ENCODE measurements at regions not wholly inside any gene's neighbourhood (a gene's known extent, or its start where the extent isn't known, plus 50 kb on each side); places are given as distances from the start of the nearest gene placed in this dataset.
A peak's percentile ranks its signal among the peaks of the same experiment; 100 is the strongest.

DNA sequence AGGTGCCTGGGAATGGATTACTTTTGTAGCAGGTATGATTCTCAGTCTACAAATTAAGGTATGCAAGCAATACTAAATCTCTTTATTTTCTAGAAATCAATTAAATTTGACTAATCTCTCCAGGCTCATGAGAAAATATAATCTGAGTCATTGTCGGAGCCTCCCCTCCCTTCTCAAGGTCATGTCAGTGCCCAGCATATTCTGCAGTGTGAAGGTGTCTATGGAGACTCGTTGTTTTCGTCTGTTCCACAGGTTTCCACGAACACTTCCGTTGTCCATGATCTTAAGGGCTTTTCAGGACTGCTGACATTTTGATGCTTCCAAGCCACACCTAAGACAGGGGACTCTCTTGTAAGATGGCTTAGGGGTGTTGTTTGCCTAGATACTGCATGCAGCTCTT is 56.6 kb upstream of the SCOC start:
- no peak for DNase-seq

DNA sequence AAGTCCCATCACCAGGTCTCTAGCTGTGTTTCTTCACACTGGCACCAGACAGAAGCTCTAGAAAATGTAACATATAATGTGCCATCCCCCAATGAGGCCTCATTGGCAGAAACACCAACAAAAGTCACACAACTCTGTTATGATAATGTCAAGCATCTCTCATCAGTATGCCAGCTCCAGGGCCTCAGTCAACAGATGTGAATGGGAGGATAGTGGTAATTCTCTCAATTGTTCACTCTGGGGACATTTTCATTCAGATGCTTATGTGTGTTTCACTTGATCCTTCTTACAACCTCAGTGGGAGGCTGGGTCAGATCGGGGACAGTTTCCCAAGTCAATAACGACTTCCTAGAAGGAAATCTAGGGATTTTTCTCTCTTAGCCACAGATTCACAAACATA is 57.5 kb upstream of the SCOC start:
- no peak for DNase-seq

DNA sequence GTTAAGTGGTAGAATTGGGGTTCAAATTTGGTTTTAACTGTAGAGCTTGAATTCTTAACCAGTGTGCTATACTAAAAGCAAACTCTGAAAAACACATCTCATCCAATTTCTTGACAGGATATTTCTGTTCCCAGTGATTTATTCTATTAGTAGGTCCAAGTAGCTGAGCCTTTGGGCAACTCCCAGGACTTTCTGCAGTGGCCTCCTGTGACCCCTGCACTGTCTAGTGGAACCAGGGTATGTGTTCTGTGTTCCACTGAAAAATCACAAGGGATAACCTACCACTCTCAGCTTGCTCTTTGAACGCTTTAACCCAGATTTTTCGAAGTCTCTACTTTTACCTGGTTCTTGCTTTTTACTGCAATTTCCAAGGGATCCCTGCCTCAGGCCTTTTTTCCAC is 58.0 kb upstream of the SCOC start:
- DNase-seq: no peak

DNA sequence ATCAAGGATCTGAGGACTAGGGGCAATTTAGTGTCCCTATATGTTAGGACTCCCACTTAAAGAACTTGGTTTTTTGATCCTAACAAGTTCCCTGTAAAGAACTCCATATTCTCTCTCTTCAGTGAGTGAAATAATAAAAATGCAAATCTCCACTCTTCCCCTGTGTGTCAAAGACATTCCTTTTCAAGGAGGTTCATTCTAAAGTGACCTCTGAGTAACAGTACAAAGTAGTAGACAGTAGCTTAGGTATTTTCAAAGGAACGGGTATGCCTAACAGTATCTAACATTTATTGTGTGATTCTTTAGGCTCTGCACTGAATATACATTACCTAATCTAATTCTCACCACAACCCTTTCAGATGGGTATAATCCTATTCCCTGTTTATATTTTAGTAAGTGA is 58.4 kb upstream of the SCOC start:
- no peak for DNase-seq

DNA sequence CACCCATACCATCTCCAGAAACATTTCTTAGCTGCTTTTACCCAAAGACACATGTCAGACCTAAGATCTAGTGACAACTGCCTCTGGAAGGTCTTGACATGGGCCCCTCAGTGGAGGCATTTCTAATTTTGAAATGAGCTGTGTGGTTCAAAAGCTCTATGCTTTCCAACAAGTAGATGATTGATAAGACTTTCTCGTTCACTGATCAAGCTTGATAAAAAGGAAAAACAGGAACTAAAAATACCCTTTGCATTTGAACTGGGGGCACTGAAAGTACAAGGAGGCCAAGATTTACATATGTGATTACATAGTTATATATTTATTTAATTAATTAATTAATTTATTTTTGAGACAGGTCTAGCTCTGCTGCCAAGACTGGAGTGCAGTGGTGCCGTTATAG is 61.3 kb upstream of the SCOC start:
- no peak for DNase-seq

DNA sequence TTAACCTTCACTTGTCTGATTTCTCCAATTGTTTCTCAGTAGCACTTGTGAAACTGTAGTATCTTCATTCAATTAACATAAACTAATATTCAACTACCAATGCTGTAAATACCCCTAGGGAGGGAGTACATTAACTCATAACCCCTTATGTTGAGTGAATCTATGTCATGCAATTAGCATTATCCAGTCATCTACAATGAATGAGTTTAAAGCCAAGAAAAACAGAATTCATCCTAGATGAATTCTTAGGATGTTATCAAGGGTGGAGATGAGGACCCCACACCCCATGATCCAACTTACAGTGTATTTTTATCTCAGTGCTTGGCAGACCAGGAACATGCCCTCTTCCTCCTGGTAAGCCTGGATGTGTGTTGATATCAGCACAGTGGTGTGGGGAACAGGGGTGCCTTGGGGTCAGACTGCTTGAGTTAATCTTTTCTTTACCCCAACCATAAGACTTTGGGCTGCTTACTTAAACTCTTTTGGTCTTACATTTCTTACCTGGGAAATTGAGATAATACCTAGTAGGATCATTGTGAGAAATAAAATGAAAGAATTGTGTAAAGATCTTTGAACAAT is 62.1 kb upstream of the SCOC start:
- no peak for DNase-seq

DNA sequence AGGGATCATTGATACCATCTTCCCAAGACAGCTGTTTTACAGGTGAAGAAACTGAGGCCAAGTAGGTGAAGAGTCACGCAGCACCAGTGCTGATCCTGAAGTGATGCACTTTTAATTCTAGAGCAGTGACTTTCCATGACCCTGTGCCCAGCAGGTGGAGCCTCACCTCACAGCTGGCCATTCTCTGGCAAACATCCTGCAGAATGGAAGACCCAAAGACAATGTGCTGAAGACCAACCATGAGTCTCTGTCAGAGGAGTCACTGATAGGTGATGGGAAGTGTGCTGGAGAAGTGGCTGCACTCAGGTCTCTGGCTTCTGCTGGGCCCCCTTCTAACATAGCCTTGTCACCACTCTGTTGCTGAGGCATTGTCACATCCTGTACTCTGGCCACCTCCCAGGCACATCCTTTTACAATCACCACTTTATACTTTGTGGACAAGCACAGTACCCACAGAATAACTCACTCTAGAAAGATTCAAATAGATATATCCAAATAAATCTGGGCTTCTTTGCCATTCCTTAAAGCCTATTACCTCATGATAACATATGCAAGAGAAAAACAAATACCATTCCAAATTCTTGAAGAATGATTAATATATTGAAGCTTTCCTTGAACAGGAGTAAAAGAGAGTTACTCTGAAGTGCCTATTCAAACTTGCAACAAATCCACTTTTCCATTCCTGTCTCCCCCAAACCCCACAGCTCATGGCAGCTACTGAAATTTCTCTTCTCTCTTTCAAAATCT is 64.1 kb upstream of the SCOC start:
- no peak for DNase-seq

DNA sequence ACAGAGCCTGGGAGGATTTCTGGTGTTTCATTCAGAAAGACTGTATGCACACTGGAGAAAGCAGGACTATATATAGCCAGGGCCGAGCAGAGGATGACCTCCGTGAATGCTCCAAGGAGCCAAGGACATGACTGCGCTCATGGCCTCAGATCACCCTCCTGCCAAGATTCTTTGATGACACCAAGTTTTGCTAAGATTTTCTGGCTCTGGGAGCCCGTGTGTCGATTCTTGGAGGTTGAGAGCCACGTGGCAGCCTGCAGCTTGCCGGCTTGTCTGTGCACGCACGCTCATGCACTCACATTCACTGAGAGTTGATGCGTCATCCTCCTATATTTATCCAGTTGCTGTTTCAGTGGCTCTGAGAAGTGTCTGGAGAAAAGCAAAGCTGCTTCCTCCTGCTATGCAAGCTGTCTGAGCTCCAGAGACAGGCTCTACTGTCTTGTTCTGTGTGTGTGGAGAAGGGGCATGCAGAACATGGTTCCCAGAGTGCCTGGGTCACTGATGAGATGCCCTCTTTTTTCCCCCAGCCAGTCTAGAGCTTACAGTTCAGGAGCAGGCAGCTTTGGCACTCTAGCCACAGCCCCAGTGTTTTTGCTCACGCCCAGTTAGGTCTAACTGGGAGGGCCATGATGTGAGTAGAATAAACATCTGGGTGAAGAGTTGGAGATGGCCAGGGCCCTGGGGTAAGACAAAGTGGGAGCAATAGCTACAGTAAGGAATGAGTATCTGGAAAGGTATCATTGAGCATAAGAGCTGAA is 64.9 kb upstream of the SCOC start:
- DNase-seq: no peak

DNA sequence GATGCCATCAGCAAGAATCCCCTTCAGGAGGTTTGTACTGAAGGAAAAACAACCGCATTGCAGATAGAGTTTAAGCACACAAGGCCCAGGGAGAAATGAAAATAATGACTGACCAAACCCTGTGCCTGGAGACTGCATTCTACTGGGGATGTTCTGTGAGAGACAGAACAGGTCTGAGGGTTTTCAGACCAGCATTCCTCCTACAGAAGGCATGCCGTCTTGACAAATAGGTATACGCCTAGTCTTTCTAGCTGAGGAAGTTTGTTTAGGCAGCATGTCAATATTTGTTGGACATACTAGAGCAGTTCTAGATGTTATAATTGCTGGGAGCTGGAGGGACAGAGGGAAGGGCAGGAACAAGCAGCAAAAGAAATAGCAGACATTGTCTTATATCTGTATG is 68.4 kb upstream of the SCOC start:
- no peak for DNase-seq

DNA sequence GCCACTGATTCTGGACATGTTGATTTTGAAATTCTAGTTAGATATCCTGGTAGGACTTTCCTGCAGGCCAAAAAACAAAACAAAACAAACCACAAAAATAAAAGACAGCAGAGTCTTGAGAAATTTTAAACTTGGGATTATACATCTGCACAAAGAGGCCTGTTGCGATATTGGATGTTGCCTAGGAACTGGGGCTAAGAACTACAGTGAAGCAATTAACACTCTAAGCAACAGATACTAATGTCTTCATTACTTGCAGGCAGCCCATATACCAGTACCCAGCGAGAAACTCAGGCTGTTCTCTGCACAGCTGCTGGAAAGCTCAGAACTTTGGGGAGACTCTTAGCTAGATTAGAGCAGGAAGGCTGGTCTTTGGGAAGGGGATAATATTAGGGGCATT is 69.1 kb upstream of the SCOC start:
- no peak for DNase-seq

DNA sequence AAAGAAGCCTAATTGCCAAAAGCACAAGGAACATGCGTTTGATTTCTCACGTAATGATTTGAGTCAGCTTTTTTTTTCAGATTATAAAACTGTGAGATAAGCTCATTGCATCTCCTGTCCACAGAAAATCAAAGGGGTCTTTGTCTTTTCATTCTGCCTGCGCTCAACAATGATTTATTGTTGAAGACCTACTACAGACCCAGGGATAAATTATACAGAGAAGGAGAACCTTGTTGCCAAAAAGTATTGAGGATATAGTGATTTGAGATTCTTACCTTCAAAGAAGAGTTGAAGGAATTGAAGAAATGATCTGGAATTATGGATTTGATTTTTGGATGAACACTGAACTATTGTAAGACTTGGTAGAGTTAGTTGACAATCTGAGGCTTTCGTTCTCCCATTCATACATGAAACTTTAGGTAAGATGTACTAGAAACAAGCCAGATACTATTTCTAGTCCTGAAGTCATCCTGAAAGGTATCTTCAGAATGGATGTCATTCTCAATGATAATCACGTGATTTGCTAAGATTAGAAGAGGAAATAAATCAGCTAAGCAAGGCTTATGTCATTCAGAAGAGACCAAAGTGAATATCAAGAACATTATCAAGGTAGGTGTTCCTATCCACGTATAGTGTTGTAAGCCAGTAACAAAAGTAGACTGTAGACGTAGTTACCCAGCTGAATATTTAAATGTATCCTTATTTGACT is 71.1 kb upstream of the SCOC start:
- no peak for DNase-seq

DNA sequence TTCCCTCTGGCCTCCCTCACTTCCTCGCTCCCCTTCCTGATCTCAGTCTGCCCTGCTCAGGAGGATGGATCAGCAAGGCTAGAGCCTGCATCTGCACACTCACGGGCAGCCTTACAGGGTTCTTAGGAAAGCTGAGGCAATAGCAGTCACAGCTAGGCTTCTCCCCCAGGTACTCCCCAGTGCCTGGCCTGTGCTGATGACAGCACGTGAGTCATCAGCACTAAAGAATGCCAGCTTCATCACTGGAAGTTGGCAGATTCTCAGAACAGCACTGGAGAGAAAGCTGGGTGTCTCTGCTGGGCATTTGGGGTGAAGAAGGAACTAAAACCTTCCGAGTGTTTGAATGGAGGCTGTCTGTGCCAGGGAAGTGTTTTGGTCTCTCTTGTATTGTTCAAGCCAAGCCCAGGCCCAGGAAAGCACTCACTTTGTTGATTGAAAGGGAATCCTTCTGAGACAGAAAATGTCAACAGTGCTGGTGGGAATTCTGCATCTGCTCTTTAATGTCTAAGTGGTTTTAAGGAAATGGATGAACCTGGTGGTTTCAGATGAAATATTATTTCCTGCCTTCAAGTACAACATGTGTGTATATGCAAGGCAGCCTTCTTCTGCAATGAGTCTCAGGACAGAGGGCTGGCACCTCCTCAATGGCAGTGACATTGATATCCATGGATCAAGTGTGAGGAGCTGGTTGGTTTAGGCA is 73.0 kb upstream of the SCOC start:
- DNase-seq: no peak

DNA sequence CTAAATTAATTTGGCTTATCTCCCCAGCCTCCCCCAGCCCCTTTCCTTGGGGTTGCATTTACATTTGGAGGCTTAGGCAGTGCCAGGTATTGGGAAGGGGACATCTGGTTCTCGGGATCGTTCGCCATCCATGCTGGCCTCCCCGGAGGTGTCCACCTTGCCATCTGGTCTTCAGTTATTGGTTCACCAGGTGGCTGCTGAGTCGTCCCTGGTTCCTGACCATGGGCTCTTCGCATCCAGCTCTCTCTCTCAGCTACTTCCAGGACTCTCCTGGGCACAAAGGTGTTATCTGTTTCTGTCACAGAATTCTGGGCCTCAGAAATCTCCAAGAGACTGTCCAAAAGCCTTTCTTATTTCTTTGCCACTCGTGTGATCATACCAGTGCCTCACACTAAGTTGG is 75.4 kb upstream of the SCOC start:
- DNase-seq: no peak

DNA sequence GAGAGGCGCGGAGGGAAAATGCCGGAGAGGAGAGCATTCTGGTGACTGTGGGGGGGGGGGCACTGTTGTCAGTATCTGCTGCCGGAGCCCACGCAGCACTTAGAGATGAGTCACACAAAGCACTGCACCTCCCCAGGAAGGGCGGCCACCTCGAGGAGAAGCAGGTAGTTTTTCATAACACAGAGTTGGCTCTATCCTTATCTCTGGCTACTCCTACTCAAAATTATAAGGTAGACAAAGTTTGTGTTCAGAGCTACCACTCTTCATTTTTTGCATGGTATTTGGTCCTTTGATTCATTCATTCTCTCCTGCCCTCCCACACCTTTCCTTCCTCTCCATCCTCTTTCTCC is 76.2 kb upstream of the SCOC start:
- no peak for DNase-seq

DNA sequence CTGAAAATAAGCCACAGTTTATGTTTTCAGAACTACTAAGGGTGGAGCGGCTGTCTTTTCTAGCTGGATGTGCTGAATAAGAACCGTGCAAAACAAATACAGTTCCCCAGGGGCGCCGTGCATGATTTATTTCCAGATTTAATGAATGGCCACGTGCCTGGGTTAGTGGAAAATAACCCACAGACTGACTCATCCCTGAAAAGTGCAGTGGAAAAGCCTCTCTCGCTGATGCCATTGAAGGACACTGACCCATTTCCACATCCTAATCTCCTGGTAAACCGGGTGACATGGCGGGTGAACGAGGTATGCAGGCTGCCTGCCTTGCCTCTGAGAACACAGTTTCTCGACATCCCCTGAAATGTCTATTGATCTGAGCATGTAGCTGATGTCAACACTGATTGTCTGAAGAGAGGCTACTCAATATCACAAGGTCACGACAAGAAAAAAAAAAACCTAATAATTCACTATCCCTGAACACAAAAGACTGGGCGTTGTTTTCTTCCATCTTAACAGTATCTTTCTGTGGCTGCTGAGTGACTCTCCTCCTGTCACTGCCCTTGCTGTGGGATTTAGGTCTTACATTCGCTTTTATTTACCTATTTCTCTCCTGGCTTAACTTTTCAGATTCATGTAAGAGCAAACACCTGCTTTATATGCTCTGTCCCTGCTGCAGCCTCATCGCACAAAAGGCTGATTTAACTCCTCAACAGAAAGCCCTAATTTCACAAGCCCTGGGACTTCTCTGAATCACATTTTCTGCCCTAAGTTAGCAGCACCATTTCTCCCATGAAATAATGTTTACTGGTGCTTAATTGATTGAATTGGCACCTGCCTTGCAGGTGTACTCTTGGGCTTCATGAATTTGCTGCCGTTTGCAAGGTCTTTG is 76.9 kb upstream of the SCOC start:
- no peak for DNase-seq

DNA sequence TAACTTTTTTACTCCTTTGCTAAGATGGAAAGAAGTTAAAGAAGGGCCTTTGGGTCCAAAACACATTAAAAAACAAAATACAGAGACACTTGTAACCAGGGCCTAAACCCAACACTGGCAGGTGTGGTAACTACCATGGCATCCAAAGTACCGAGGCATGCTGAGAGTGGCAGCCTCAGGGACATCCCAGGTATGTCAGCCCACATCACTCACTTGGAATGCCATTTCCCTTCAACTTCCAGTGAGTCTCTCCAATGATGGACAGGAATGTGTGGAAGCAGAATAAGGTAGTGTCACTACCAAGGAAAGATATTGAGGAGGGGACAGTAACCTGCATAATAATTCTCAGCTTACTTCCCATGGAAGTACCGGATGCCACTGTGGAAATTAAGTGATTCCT is 79.5 kb upstream of the SCOC start:
- DNase-seq: no peak

DNA sequence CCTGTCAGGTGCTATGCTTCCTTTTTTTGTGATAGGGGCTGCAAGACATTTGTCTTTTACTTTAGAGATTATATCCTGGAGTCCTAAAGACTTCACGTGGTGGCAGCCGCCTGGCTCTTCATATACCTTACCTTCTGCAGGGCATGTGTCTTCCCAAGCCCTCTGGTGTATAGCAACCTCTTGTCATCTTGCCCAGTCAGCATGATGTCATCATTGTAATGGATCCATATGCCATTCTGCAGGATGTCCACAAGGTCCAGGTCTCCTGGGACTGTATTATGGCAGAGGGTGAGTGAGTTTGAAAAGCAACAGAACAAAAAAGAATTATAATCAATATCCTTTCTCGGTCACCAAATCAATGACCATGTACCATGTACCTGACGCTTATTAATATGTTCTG is 82.2 kb upstream of the SCOC start:
- peak; percentile 10 for DNase-seq

DNA sequence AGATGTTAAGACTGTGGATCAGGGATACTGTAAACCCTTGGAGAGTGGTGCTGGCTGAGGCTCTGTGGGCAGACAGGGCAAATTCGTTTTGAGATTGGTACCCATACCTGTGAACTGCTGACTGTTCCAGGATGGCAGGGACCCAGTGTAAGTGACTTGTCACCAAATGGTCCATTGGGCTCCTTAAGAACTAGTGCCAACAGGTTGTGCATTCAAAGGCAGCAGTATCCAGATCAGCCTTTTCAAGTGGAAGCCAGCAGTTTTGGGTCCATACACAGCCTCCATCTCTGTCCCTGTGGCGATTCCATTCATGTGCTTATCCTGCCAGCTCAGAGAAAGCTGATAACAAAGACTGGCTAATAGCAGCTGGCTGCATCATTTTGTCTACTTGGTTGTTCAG is 84.0 kb upstream of the SCOC start:
- DNase-seq: no peak

DNA sequence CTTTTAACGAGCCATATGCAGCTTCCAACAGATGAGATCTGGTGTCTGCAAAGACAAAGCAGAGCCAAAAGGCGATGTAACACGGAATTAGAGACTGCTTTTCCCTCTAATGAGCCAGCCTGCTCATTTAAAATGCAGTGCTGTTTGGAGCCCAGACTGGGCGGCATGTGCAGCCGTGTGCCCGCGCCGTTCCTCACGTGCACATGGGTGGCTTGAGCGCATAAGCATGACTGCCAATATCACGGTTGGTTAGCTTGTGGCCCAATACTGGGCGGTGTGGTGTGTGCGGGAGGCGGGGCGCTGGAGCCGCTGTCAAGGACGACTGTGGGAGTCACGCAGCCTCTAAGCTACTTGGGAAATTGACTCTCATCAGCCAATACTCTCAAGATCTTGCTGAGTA is 87.0 kb upstream of the SCOC start:
- DNase-seq: peak; percentile 89

DNA sequence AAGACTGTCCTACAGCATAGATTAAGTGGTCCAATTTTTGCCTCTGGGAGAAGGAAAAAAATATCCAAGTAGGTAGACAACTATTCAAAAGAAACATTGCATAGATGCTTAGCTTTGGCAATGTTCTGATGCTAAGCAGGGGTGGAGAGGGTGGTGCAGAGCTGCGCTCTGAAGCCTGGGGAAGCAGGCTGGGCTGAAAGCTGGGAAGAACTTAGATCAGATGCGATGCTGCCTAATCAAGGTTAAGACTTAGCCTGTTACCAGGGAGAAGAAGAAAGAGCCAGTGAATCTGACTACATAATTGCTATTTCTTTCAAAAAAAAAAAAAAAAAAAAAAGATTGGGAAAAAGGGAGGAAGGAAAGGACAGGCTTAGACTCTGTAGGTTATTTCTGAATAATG is 89.0 kb upstream of the SCOC start:
- DNase-seq: no peak

DNA sequence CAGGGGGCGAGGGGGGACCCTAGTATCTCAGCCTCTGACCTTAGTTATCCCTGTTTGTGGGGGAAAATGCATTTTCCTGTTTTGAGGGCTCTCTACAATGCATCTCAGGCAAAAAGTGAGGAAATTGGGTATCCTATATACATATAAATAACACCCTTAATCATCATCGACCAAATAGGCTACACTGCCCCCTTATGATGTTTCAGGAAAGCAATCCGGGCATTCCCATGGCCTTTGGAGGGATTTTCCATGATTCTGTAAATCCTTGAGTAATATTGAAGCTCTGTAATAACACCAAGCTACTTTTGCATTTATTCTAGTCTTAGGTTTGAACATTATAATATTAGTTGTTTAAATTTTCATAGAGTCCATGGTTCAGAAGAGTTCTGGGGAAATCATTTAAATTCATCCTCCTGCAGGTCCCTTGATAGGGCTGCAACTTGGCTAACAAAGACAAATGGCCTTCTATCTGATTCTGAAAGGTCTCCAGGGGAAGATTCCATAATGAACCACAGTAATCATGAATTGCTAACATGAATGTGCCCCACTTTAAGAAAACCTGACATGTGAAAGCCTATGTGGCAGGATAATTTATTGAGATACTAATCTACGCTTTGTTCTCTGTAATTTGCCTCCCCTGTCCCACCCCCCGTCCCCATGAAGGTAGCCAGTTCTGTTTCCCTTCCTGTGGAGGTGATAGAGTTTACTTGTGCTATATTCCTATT is 91.5 kb upstream of the SCOC start:
- DNase-seq: no peak

DNA sequence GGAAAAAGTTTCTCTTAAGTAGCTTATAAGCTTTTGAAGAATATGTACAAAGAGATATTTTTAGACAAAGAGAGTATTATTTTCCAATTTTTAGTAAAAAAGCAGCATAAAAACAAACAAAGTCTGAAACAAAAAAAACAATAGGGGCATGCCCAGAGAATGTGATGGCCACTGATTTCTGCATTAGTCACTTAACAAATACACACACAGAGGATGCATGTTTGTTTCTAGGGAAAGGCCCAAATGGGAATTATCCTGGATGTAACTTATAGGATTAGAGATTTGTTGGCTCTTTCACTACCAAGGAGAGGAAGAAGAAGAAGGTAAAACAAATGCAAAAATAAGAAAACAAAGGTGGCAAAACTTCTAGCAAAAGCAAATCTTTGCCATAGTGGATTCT is 95.9 kb upstream of the SCOC start:
- DNase-seq: no peak
